HEK293 (cell line): ENCODE measurements at regions not wholly inside any gene's neighbourhood (a gene's known extent, or its start where the extent isn't known, plus 50 kb on each side); places are given as distances from the start of the nearest gene placed in this dataset.

Experiments used
- CTCF ChIP-seq: fragments of 450-650 bp; formaldehyde crosslinking; IDR thresholded peaks from 2 replicates; pipeline ENCODE4 v1.5.1; 2016; ENCODE audit warnings: missing biosample characterization, missing genetic modification characterization
- GLIS1 ChIP-seq: fragments of 450-650 bp; formaldehyde crosslinking; IDR thresholded peaks from 2 replicates; pipeline ENCODE4 v1.5.1; 2016; ENCODE audit warnings: missing biosample characterization, missing genetic modification characterization
- HOXC10 ChIP-seq: sonication (generic); formaldehyde crosslinking; IDR thresholded peaks from 2 replicates; pipeline ENCODE4 v1.8.1; 2023; ENCODE audit warnings: mild to moderate bottlenecking, missing genetic modification reagents
- PRDM10 ChIP-seq: fragments of 450-650 bp; formaldehyde crosslinking; IDR thresholded peaks from 2 replicates; pipeline ENCODE4 v1.5.1; 2016; ENCODE audit warnings: missing biosample characterization, missing genetic modification characterization
- YY1 ChIP-seq: fragments of 450-650 bp; formaldehyde crosslinking; IDR thresholded peaks from 2 replicates; pipeline ENCODE4 v1.5.1; 2018; ENCODE audit warnings: missing biosample characterization, missing genetic modification characterization
- ZBTB21 ChIP-seq: fragments of 450-650 bp; formaldehyde crosslinking; IDR thresholded peaks from 2 replicates; pipeline ENCODE4 v1.5.1; 2017; ENCODE audit warnings: missing biosample characterization, missing genetic modification characterization
- ZFHX2 ChIP-seq: fragments of 450-650 bp; formaldehyde crosslinking; conservative IDR thresholded peaks from 2 replicates; pipeline ENCODE4 v1.5.1; 2016; ENCODE audit warnings: missing biosample characterization, missing genetic modification characterization
- ZNF112 ChIP-seq: fragments of 450-650 bp; formaldehyde crosslinking; IDR thresholded peaks from 2 replicates; pipeline ENCODE4 v1.5.0; 2017; ENCODE audit warnings: missing biosample characterization, missing genetic modification characterization
- ZNF114 ChIP-seq: fragments of 450-650 bp; formaldehyde crosslinking; IDR thresholded peaks from 2 replicates; pipeline ENCODE4 v1.5.0; 2017; ENCODE audit warnings: missing biosample characterization, missing genetic modification characterization
- ZNF24 ChIP-seq: fragments of 450-650 bp; formaldehyde crosslinking; IDR thresholded peaks from 2 replicates; pipeline ENCODE4 v1.5.1; 2016; ENCODE audit warnings: missing biosample characterization, missing genetic modification characterization
- ZNF335 ChIP-seq: fragments of 450-650 bp; formaldehyde crosslinking; conservative IDR thresholded peaks from 2 replicates; pipeline ENCODE4 v1.5.1; 2016; ENCODE audit warnings: missing biosample characterization, missing genetic modification characterization
- ZNF488 ChIP-seq: fragments of 450-650 bp; formaldehyde crosslinking; IDR thresholded peaks from 2 replicates; pipeline ENCODE4 v1.5.1; 2016; ENCODE audit warnings: missing biosample characterization, missing genetic modification characterization
- ZNF785 ChIP-seq: fragments of 450-650 bp; formaldehyde crosslinking; IDR thresholded peaks from 2 replicates; pipeline ENCODE4 v1.5.1; 2016; ENCODE audit warnings: missing biosample characterization, missing genetic modification characterization
- TF ChIP-seq, protein P1 (sequence below): fragments of 450-650 bp; formaldehyde crosslinking; IDR thresholded peaks from 2 replicates; pipeline ENCODE4 v1.5.1; 2016; ENCODE audit warnings: missing biosample characterization, missing genetic modification characterization

- TF ChIP-seq HOXC10 (no peak), GLIS1 (tag by site-specific recombination) (no peak), ZBTB21 (tag by site-specific recombination) (no peak), CTCF (no peak), ZNF24 (no peak), PRDM10 (tag by site-specific recombination) (no peak), ZNF112 (tag by site-specific recombination) (no peak), ZNF785 (tag by site-specific recombination) (no peak), ZFHX2 (tag by site-specific recombination) (no peak), ZNF335 (tag by site-specific recombination) (no peak), ZNF114 (tag by site-specific recombination) (no peak), YY1 (tag by site-specific recombination) (no peak), ZNF488 (no peak)
- TF ChIP-seq, protein P1, sequence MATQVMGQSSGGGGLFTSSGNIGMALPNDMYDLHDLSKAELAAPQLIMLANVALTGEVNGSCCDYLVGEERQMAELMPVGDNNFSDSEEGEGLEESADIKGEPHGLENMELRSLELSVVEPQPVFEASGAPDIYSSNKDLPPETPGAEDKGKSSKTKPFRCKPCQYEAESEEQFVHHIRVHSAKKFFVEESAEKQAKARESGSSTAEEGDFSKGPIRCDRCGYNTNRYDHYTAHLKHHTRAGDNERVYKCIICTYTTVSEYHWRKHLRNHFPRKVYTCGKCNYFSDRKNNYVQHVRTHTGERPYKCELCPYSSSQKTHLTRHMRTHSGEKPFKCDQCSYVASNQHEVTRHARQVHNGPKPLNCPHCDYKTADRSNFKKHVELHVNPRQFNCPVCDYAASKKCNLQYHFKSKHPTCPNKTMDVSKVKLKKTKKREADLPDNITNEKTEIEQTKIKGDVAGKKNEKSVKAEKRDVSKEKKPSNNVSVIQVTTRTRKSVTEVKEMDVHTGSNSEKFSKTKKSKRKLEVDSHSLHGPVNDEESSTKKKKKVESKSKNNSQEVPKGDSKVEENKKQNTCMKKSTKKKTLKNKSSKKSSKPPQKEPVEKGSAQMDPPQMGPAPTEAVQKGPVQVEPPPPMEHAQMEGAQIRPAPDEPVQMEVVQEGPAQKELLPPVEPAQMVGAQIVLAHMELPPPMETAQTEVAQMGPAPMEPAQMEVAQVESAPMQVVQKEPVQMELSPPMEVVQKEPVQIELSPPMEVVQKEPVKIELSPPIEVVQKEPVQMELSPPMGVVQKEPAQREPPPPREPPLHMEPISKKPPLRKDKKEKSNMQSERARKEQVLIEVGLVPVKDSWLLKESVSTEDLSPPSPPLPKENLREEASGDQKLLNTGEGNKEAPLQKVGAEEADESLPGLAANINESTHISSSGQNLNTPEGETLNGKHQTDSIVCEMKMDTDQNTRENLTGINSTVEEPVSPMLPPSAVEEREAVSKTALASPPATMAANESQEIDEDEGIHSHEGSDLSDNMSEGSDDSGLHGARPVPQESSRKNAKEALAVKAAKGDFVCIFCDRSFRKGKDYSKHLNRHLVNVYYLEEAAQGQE (tag by site-specific recombination): no peak
Observed at GRCh38 chr6:153849072-153849779, 189.8 kb upstream of the OPRM1 start.
